Duodenal mucosa (tissue), 2 donors: ENCODE measurements at regions not wholly inside any gene's neighbourhood (a gene's known extent, or its start where the extent isn't known, plus 50 kb on each side); places are given as distances from the start of the nearest gene placed in this dataset.

ENCODE experiments used
- H3K27ac ChIP-seq: one replicate; pipeline ENCODE4 v1.7.0; 2013; ENCODE audit warnings: low read depth, low read length
- H3K27me3 ChIP-seq, 2 donors: one replicate each; pipeline ENCODE4 v1.7.0; 2013; ENCODE audit warnings: low read length in 2 of 2, control low read depth in 1 of 2; ENCODE audit not compliant: insufficient read depth in 2 of 2, control insufficient read depth in 1 of 2
- H3K36me3 ChIP-seq, 2 donors: one replicate each; pipeline ENCODE4 v1.7.0; 2013; ENCODE audit warnings: low read length in 2 of 2, control low read depth in 1 of 2; ENCODE audit not compliant: insufficient read depth in 2 of 2, control insufficient read depth in 1 of 2
- H3K4me1 ChIP-seq, 2 donors: one replicate each; pipeline ENCODE4 v1.7.0; 2013; ENCODE audit warnings: low read length in 2 of 2, control low read depth in 1 of 2; ENCODE audit not compliant: insufficient read depth in 2 of 2, control insufficient read depth in 1 of 2
- H3K4me3 ChIP-seq, 2 donors: one replicate each; pipeline ENCODE4 v1.7.0; 2013; ENCODE audit warnings: low read length in 2 of 2, low read depth in 1 of 2
- H3K9ac ChIP-seq, 2 donors: one replicate each; pipeline ENCODE4 v1.7.0; 2013; ENCODE audit warnings: low read length in 2 of 2, low read depth in 1 of 2
- H3K9me3 ChIP-seq, 2 donors: one replicate each; pipeline ENCODE4 v1.7.0; 2013; ENCODE audit warnings: low read length in 2 of 2, control low read depth in 1 of 2; ENCODE audit not compliant: control insufficient read depth in 1 of 2

GRCh38 chr5:71862507-71863060 lies 143.5 kb downstream of the CARTPT start:
- H3K9ac ChIP-seq: no peak overlapping the region
- no peak overlapping the region for H3K27ac ChIP-seq
- H3K36me3 ChIP-seq: no peaks in the 10 kb centered on the region
- no peak overlapping the region for H3K4me3 ChIP-seq
- H3K9me3 ChIP-seq: peaks cover 0 to 2% of the 10 kb centered on the region in 2 donors
- H3K4me1 ChIP-seq: no peaks in the 10 kb centered on the region
- H3K27me3 ChIP-seq: no peaks in the 10 kb centered on the region

GRCh38 chr5:71864730-71865601 lies 145.9 kb downstream of the CARTPT start:
- no peaks in the 10 kb centered on the region for H3K27me3 ChIP-seq
- H3K4me3 ChIP-seq: no peak overlapping the region
- H3K9me3 ChIP-seq: peaks cover 0 to 2% of the 10 kb centered on the region in 2 donors
- H3K36me3 ChIP-seq: no peaks in the 10 kb centered on the region
- H3K4me1 ChIP-seq: no peaks in the 10 kb centered on the region
- no peak overlapping the region for H3K9ac ChIP-seq
- H3K27ac ChIP-seq: no peak overlapping the region

GRCh38 chr5:71865665-71866320 lies 146.7 kb downstream of the CARTPT start:
- Histone ChIP-seq H3K27me3 (no peaks in the 10 kb centered on the region), H3K4me1 (no peaks in the 10 kb centered on the region), H3K9ac (no peak overlapping the region), H3K4me3 (no peak overlapping the region), H3K36me3 (no peaks in the 10 kb centered on the region), H3K9me3 (peaks cover 0 to 2% of the 10 kb centered on the region in 2 donors), H3K27ac (no peak overlapping the region)

GRCh38 chr5:71872311-71872864 lies 153.3 kb downstream of the CARTPT start:
- Histone ChIP-seq H3K36me3 (no peaks in the 10 kb centered on the region), H3K4me1 (no peaks in the 10 kb centered on the region), H3K9me3 (no peaks in the 10 kb centered on the region), H3K4me3 (no peak overlapping the region), H3K9ac (no peak overlapping the region), H3K27ac (no peak overlapping the region), H3K27me3 (no peaks in the 10 kb centered on the region)

- Histone ChIP-seq H3K36me3 (no peaks in the 10 kb centered on the region), H3K27ac (no peak overlapping the region), H3K27me3 (no peaks in the 10 kb centered on the region), H3K4me3 (no peak overlapping the region), H3K4me1 (no peaks in the 10 kb centered on the region), H3K9ac (no peak overlapping the region), H3K9me3 (no peaks in the 10 kb centered on the region)
Observed at GRCh38 chr5:71873191-71873591, 154.1 kb downstream of the CARTPT start.

- H3K27me3 ChIP-seq: no peaks in the 10 kb centered on the region
- H3K27ac ChIP-seq: no peak overlapping the region
- no peak overlapping the region for H3K4me3 ChIP-seq
- H3K9ac ChIP-seq: no peak overlapping the region
- no peaks in the 10 kb centered on the region for H3K9me3 ChIP-seq
- no peaks in the 10 kb centered on the region for H3K36me3 ChIP-seq
- H3K4me1 ChIP-seq: no peaks in the 10 kb centered on the region
Observed at GRCh38 chr5:71874521-71874920, 155.4 kb downstream of the CARTPT start.

- H3K4me1 ChIP-seq: no peaks in the 10 kb centered on the region
- H3K27ac ChIP-seq: no peak overlapping the region
- H3K27me3 ChIP-seq: peaks cover 0 to 3% of the 10 kb centered on the region in 2 donors
- no peaks in the 10 kb centered on the region for H3K36me3 ChIP-seq
- no peaks in the 10 kb centered on the region for H3K9me3 ChIP-seq
- no peak overlapping the region for H3K9ac ChIP-seq
- H3K4me3 ChIP-seq: no peak overlapping the region
Observed at GRCh38 chr5:71877511-71877910, 158.4 kb downstream of the CARTPT start.

- no peak overlapping the region for H3K27ac ChIP-seq
- peaks cover 0 to 3% of the 10 kb centered on the region in 2 donors for H3K27me3 ChIP-seq
- no peaks in the 10 kb centered on the region for H3K4me1 ChIP-seq
- H3K9me3 ChIP-seq: no peaks in the 10 kb centered on the region
- H3K9ac ChIP-seq: no peak overlapping the region
- H3K4me3 ChIP-seq: no peak overlapping the region
- no peaks in the 10 kb centered on the region for H3K36me3 ChIP-seq
Observed at GRCh38 chr5:71880536-71880935, 161.5 kb downstream of the CARTPT start.

- H3K27ac ChIP-seq: no peak overlapping the region
Observed at GRCh38 chr5:71882826-71883741, 164.0 kb downstream of the CARTPT start.

More at GRCh38 chr5:71882826-71883741, 164.0 kb downstream of the CARTPT start:
- no peak overlapping the region for H3K9ac ChIP-seq
- no peaks in the 10 kb centered on the region for H3K4me1 ChIP-seq
- H3K36me3 ChIP-seq: no peaks in the 10 kb centered on the region
- H3K4me3 ChIP-seq: no peak overlapping the region
- H3K27me3 ChIP-seq: peaks cover 0 to 3% of the 10 kb centered on the region in 2 donors
- no peaks in the 10 kb centered on the region for H3K9me3 ChIP-seq
